Type B pancreatic cell (in vitro differentiated cells): ENCODE measurements at regions not wholly inside any gene's neighbourhood (a gene's known extent, or its start where the extent isn't known, plus 50 kb on each side); places are given as distances from the start of the nearest gene placed in this dataset.

ENCODE experiments used
- DNase-seq: peaks from one replicate; pipeline ENCODE4 v3.0.0; 2021; ENCODE audit warnings: mixed read lengths; ENCODE audit not compliant: unreplicated experiment; ENCODE audit errors: extremely low spot score
- H3K27ac Mint-ChIP-seq: 2 replicates; pipeline ENCODE4 v1.8.0; 2021; ENCODE audit warnings: mild to moderate bottlenecking, mixed read lengths
- H3K27me3 Mint-ChIP-seq: 2 replicates; pipeline ENCODE4 v1.8.0; 2021; ENCODE audit warnings: mixed read lengths
- H3K36me3 Mint-ChIP-seq: 2 replicates; pipeline ENCODE4 v1.8.0; 2021; ENCODE audit warnings: mixed read lengths
- H3K4me1 Mint-ChIP-seq: one replicate; pipeline ENCODE4 v1.8.0; 2021; ENCODE audit warnings: mixed read lengths; ENCODE audit not compliant: unreplicated experiment
- H3K4me3 Mint-ChIP-seq: 2 replicates; pipeline ENCODE4 v1.8.0; 2021; ENCODE audit warnings: mild to moderate bottlenecking, mixed read lengths
- H3K9me3 Mint-ChIP-seq: 2 replicates; pipeline ENCODE4 v1.8.0; 2021; ENCODE audit warnings: mixed read lengths
- TF ChIP-seq, protein P1 (sequence below): fragments of 200-600 bp; sonication (generic); conservative IDR thresholded peaks from 2 replicates; pipeline ENCODE4 v1.5.0; 2021; ENCODE audit warnings: antibody characterized with exemption, mild to moderate bottlenecking

GRCh38 chr22:27217154-27217553 is 559.8 kb downstream of the MIAT start:
- no peak overlapping the region for H3K27ac Mint-ChIP-seq
- no peak for DNase-seq
- H3K4me1 Mint-ChIP-seq = peaks cover 29% of the 10 kb centered on the region

DNA sequence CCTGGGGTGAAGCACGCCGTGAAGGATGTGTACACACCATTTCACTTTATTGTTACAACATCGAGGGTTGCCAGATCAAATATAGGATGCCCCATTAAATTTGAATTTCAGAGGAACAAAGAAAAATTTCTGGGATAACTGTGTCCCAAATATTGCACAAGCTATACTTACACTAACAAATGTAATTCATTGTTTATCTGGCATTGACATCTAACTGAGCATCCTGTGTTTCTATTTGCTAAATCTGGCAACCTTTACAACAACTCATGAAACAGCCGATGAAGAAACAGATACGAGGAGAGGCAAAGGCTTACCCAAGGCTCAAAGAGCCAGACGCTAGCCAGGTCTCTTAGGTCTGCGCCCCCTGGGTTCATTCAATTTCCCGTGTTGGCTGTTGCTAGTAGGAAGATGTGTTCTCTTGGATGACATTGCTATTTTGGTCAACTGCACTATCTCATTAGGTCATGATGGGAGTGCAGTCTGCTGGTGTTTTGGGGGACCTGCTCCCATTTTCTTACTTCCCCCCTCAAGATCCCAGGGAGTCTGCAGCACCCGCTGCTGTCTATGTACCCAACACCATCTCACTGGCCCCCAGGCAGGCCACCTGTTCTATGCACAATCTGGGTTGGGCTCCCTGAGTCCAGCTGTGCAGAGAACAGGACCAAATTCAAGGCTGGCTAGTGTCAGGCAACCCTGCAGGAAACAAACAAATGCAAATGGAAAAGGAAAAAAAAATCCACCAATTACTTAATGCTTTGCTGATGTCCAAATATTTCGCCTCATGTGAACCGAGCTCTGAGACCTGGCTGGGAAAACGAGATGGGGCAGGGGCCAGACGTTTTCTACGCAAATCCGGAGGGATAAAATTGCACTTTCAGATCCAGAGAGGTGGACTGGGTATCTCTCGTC is 560.9 kb downstream of the MIAT start:
- H3K4me3 Mint-ChIP-seq = no peak overlapping the region
- no peak for DNase-seq
- H3K27me3 Mint-ChIP-seq = peaks cover 13% of the 10 kb centered on the region
- peaks cover 3% of the 10 kb centered on the region for H3K9me3 Mint-ChIP-seq
- H3K4me1 Mint-ChIP-seq = peaks cover 19% of the 10 kb centered on the region
- TF ChIP-seq, protein P1, sequence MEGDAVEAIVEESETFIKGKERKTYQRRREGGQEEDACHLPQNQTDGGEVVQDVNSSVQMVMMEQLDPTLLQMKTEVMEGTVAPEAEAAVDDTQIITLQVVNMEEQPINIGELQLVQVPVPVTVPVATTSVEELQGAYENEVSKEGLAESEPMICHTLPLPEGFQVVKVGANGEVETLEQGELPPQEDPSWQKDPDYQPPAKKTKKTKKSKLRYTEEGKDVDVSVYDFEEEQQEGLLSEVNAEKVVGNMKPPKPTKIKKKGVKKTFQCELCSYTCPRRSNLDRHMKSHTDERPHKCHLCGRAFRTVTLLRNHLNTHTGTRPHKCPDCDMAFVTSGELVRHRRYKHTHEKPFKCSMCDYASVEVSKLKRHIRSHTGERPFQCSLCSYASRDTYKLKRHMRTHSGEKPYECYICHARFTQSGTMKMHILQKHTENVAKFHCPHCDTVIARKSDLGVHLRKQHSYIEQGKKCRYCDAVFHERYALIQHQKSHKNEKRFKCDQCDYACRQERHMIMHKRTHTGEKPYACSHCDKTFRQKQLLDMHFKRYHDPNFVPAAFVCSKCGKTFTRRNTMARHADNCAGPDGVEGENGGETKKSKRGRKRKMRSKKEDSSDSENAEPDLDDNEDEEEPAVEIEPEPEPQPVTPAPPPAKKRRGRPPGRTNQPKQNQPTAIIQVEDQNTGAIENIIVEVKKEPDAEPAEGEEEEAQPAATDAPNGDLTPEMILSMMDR = no peak
- no peak overlapping the region for H3K27ac Mint-ChIP-seq
- H3K36me3 Mint-ChIP-seq = no peaks in the 10 kb centered on the region

More at GRCh38 chr22:27217154-27217553, 559.8 kb downstream of the MIAT start:
- peaks cover 8% of the 10 kb centered on the region for H3K9me3 Mint-ChIP-seq
- H3K27me3 Mint-ChIP-seq = peaks cover 14% of the 10 kb centered on the region
- TF ChIP-seq, protein P1 = no peak
- H3K36me3 Mint-ChIP-seq = no peaks in the 10 kb centered on the region
- no peak overlapping the region for H3K4me3 Mint-ChIP-seq

- Mint-ChIP-seq H3K27me3 (peaks cover 9% of the 10 kb centered on the region), H3K27ac (no peak overlapping the region), H3K4me1 (peaks cover 15% of the 10 kb centered on the region), H3K36me3 (no peaks in the 10 kb centered on the region), H3K4me3 (no peak overlapping the region), H3K9me3 (no peaks in the 10 kb centered on the region)
- TF ChIP-seq, protein P1 = no peak
- no peak for DNase-seq
Observed at GRCh38 chr22:27219036-27219435, 561.6 kb downstream of the MIAT start.

GRCh38 chr22:27220339-27220738 is 563.0 kb downstream of the MIAT start:
- Mint-ChIP-seq H3K27me3 (peaks cover 12% of the 10 kb centered on the region), H3K27ac (no peak overlapping the region), H3K4me1 (peaks cover 11% of the 10 kb centered on the region), H3K36me3 (no peaks in the 10 kb centered on the region), H3K4me3 (no peak overlapping the region), H3K9me3 (no peaks in the 10 kb centered on the region)
- TF ChIP-seq, protein P1 = no peak
- DNase-seq = no peak

DNA sequence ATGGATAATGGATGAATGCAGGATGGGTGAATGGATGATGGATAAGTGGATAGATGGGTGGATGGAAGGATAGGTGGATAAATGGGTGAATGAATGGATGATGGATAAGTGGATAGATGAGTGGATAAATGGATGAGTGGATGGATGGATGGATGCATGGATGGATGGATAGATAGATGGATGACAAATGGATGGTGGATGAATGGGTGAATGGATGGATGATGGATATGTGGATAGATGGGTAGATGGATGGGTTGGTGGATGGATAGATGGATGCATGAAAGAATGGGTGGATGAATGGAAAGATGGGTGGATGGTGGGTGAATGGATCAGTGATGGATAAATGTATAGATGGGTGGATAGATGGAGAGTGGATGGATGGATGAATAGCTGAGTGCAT is 564.8 kb downstream of the MIAT start:
- Mint-ChIP-seq H3K4me1 (peaks cover 7% of the 10 kb centered on the region), H3K27ac (no peak overlapping the region), H3K27me3 (peaks cover 12% of the 10 kb centered on the region), H3K9me3 (peaks cover 3% of the 10 kb centered on the region), H3K4me3 (no peak overlapping the region), H3K36me3 (no peaks in the 10 kb centered on the region)
- TF ChIP-seq, protein P1 = no peak
- DNase-seq = no peak
